K562 (cell line): ENCODE measurements at regions not wholly inside any gene's neighbourhood (a gene's known extent, or its start where the extent isn't known, plus 50 kb on each side); places are given as distances from the start of the nearest gene placed in this dataset.

Source experiments
- ATF4 ChIP-seq: fragments of 450-650 bp; formaldehyde crosslinking; IDR thresholded peaks from 2 replicates; pipeline ENCODE4 v1.4.0; 2022; ENCODE audit warnings: mild to moderate bottlenecking, moderate library complexity
- ATF7 ChIP-seq: fragments of 450-650 bp; IDR thresholded peaks from 2 replicates; pipeline ENCODE4 v1.7.1; 2014; ENCODE audit warnings: mild to moderate bottlenecking, moderate library complexity
- BMI1 ChIP-seq: fragments of 150-350 bp; IDR thresholded peaks from 2 replicates; pipeline ENCODE4 v1.6.1; 2014; ENCODE audit warnings: low read length
- EHMT2 ChIP-seq: fragments of 450-650 bp; IDR thresholded peaks from 2 replicates; pipeline ENCODE4 v1.6.1; 2018; ENCODE audit warnings: antibody characterized with exemption
- ESRRA ChIP-seq: fragments of 450-650 bp; IDR thresholded peaks from 2 replicates; pipeline ENCODE4 v1.6.1; 2014; ENCODE audit warnings: low read depth, mild to moderate bottlenecking, moderate library complexity, borderline replicate concordance
- FIP1L1 ChIP-seq: fragments of 200-400 bp; formaldehyde crosslinking; IDR thresholded peaks from 2 replicates; pipeline ENCODE4 v1.6.1; 2018; ENCODE audit warnings: mild to moderate bottlenecking, low read depth, low read length; ENCODE audit not compliant: poor library complexity, severe bottlenecking
- HDAC6 ChIP-seq: IDR thresholded peaks from 2 replicates; pipeline ENCODE4 v1.6.1; 2012; ENCODE audit warnings: low read depth, mild to moderate bottlenecking, control low read depth, inconsistent platforms, low read length, moderate library complexity
- NR1H2 ChIP-seq: sonication (generic); formaldehyde crosslinking; IDR thresholded peaks from 2 replicates; pipeline ENCODE4 v1.4.0; 2020; ENCODE audit warnings: mild to moderate bottlenecking, missing genetic modification reagents
- RERE ChIP-seq: sonication (generic); formaldehyde crosslinking; IDR thresholded peaks from 2 replicates; pipeline ENCODE4 v1.8.0; 2023; ENCODE audit warnings: missing genetic modification reagents, mild to moderate bottlenecking, borderline replicate concordance
- SMARCA4 ChIP-seq: fragments of 450-650 bp; IDR thresholded peaks from 2 replicates; pipeline ENCODE4 v1.6.1; 2016
- SMARCB1 ChIP-seq: IDR thresholded peaks from 2 replicates; pipeline ENCODE4 v1.6.1; 2011; ENCODE audit warnings: improper control_type of control experiment, low read depth; ENCODE audit not compliant: insufficient read length
- SRF ChIP-seq, 2 experiments: fragments of 250-450, 450-650 bp in 1 of 2; sonication (Bioruptor Pico) in 1 of 2; sonication (generic) in 1 of 2; formaldehyde crosslinking; IDR thresholded peaks; 2 replicates each; pipeline versions ENCODE4 v1.5.0 to v1.5.1; 2020 to 2022; ENCODE audit warnings: mild to moderate bottlenecking in 1 of 2, missing genetic modification reagents in 1 of 2
- USF2 ChIP-seq: sonication (generic); formaldehyde crosslinking; IDR thresholded peaks from 2 replicates; pipeline ENCODE4 v1.5.0; 2020; ENCODE audit warnings: missing genetic modification reagents
- ZC3H8 ChIP-seq: fragments of 450-650 bp; IDR thresholded peaks from 2 replicates; pipeline ENCODE4 v1.6.1; 2017
- ZNF165 ChIP-seq: fragments of 250-450 bp; sonication (Bioruptor Pico); IDR thresholded peaks from 2 replicates; pipeline ENCODE4 v1.4.0; 2020; ENCODE audit warnings: borderline replicate concordance
- ZNF217 ChIP-seq: sonication (generic); formaldehyde crosslinking; IDR thresholded peaks from 2 replicates; pipeline ENCODE4 v1.8.0; 2022; ENCODE audit warnings: mild to moderate bottlenecking, missing genetic modification reagents
- ZNF239 ChIP-seq: fragments of 250-450 bp; sonication (Bioruptor Pico); IDR thresholded peaks from 2 replicates; pipeline ENCODE4 v1.4.0; 2020; ENCODE audit warnings: mild to moderate bottlenecking
- TF ChIP-seq, protein P1 (sequence below): fragments of 450-650 bp; formaldehyde crosslinking; IDR thresholded peaks from 2 replicates; pipeline ENCODE4 v1.4.0; 2022; ENCODE audit warnings: missing genetic modification characterization
- TF ChIP-seq, protein P2 (sequence below): fragments of 250-450 bp; sonication (Bioruptor Pico); IDR thresholded peaks from 2 replicates; pipeline ENCODE4 v1.8.0; 2021; ENCODE audit warnings: moderate library complexity, mild to moderate bottlenecking, inconsistent platforms
- TF ChIP-seq, protein P3 (sequence below): sonication (generic); formaldehyde crosslinking; IDR thresholded peaks from 2 replicates; pipeline ENCODE4 v1.8.1; 2023; ENCODE audit warnings: mild to moderate bottlenecking, missing genetic modification reagents

DNA sequence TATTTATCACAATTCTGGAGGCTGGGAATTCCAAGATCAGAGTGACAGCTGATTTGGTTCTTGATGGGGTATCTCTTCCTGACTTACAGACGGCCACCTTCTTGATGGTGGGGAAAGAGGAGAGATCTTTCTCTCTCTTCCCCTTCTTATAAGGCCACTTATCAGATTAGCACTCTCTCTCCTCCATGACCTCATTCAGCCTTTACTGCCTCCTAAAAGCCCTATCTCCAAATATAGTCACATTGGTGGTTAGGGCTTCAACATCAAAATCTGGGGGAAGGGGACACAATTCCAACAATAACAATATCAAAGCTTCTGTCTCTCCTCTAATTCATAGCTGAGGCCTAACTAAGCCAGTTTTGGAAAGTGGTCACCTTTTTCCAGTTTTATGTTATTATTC, 91.7 kb upstream of the MBNL1 start (continued):
- TF ChIP-seq ZNF239 (CRISPR knock-in tag): no peak
- TF ChIP-seq, protein P1, sequence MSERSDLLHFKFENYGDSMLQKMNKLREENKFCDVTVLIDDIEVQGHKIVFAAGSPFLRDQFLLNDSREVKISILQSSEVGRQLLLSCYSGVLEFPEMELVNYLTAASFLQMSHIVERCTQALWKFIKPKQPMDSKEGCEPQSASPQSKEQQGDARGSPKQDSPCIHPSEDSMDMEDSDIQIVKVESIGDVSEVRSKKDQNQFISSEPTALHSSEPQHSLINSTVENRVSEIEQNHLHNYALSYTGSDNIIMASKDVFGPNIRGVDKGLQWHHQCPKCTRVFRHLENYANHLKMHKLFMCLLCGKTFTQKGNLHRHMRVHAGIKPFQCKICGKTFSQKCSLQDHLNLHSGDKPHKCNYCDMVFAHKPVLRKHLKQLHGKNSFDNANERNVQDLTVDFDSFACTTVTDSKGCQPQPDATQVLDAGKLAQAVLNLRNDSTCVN (CRISPR knock-in tag): no peak
- TF ChIP-seq SMARCA4: peak; percentile 60; the same call in 1 of the 2 replicates
- peak; percentile 23; the same call in 1 of the 2 replicates for TF ChIP-seq ESRRA
- TF ChIP-seq ATF7: peak; percentile 90
- no peak for TF ChIP-seq RERE (CRISPR knock-in tag)
- no peak for TF ChIP-seq ZNF217
- TF ChIP-seq ZNF165 (CRISPR knock-in tag): no peak
- peak in 1 of 2 experiments; percentile 93; a peak in 2 of 4 replicates for TF ChIP-seq SRF (CRISPR knock-in tag; IDR thresholded peaks at IDR 0.05)
- no peak for TF ChIP-seq HDAC6
- TF ChIP-seq FIP1L1: no peak
- TF ChIP-seq SMARCB1: no peak
- TF ChIP-seq NR1H2: no peak
- no peak for TF ChIP-seq ZC3H8
- TF ChIP-seq USF2 (CRISPR knock-in tag): no peak
- TF ChIP-seq, protein P2, sequence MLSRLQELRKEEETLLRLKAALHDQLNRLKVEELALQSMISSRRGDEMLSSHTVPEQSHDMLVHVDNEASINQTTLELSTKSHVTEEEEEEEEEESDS (CRISPR knock-in tag): no peak
- TF ChIP-seq ATF4 (CRISPR knock-in tag): no peak
- 0 out of 2 replicates have a peak, but pooled peaks have one; percentile 11 for TF ChIP-seq EHMT2
- TF ChIP-seq, protein P3, sequence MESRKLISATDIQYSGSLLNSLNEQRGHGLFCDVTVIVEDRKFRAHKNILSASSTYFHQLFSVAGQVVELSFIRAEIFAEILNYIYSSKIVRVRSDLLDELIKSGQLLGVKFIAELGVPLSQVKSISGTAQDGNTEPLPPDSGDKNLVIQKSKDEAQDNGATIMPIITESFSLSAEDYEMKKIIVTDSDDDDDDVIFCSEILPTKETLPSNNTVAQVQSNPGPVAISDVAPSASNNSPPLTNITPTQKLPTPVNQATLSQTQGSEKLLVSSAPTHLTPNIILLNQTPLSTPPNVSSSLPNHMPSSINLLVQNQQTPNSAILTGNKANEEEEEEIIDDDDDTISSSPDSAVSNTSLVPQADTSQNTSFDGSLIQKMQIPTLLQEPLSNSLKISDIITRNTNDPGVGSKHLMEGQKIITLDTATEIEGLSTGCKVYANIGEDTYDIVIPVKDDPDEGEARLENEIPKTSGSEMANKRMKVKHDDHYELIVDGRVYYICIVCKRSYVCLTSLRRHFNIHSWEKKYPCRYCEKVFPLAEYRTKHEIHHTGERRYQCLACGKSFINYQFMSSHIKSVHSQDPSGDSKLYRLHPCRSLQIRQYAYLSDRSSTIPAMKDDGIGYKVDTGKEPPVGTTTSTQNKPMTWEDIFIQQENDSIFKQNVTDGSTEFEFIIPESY: no peak
- no peak for TF ChIP-seq BMI1
